ENCODE measurements at regions not wholly inside any gene's neighbourhood (a gene's known extent, or its start where the extent isn't known, plus 50 kb on each side); places are given as distances from the start of the nearest gene placed in this dataset.

GRCh38 chr10:9189448-9189847 lies 1135.0 kb downstream of the GATA3 start:
- WGBS = 60% methylated on average over 2 of the region's 2 CpGs

GRCh38 chr10:9193120-9193519 lies 1138.6 kb downstream of the GATA3 start:
- Histone ChIP-seq H3K27me3 (ENCODE audit: control insufficient read depth in 4 of 4, insufficient read depth in 4 of 4, low read length in 3 of 4) (peaks cover 0 to 2% (median 0%) of the 10 kb centered on the region in 4 donors), H3K9me3 (ENCODE audit: control insufficient read depth in 4 of 4, low read length in 3 of 4) (no peaks in the 10 kb centered on the region), H3K4me1 (ENCODE audit: control insufficient read depth in 4 of 4, insufficient read depth in 4 of 4, low read length in 3 of 4) (no peaks in the 10 kb centered on the region), H3K4me3 (ENCODE audit: low read depth in 1 of 3, low read length in 3 of 3) (no peak overlapping the region), H3K27ac (ENCODE audit: low read depth in 1 of 2, low read length in 2 of 2) (no peak overlapping the region), H3K9ac (ENCODE audit: low read depth in 1 of 2, low read length in 2 of 2) (no peak overlapping the region), H3K36me3 (ENCODE audit: control insufficient read depth in 4 of 4, insufficient read depth in 3 of 4, low read depth in 1 of 4, low read length in 3 of 4) (no peaks in the 10 kb centered on the region)
- DNase-seq (ENCODE audit: low spot score) = no peak
- WGBS = 81% methylated on average over 6 of the region's 6 CpGs
- TF ChIP-seq JUND (IDR thresholded peaks at IDR 0.05) = no peak

More at GRCh38 chr10:9189448-9189847, 1135.0 kb downstream of the GATA3 start:
- H3K9me3 ChIP-seq (ENCODE audit: control insufficient read depth in 4 of 4, low read length in 3 of 4) = no peaks in the 10 kb centered on the region
- no peaks in the 10 kb centered on the region for H3K4me1 ChIP-seq (ENCODE audit: control insufficient read depth in 4 of 4, insufficient read depth in 4 of 4, low read length in 3 of 4)
- no peak overlapping the region for H3K27ac ChIP-seq (ENCODE audit: low read depth in 1 of 2, low read length in 2 of 2)
- H3K9ac ChIP-seq (ENCODE audit: low read depth in 1 of 2, low read length in 2 of 2) = no peak overlapping the region
- TF ChIP-seq FOXA2 (IDR thresholded peaks at IDR 0.05) (no peak), TAF1 (conservative IDR thresholded peaks at IDR 0.05) (no peak), GABPA (IDR thresholded peaks at IDR 0.05 in 1 of 2, conservative IDR thresholded peaks at IDR 0.05 in 1 of 2) (no peak), RXRA (IDR thresholded peaks at IDR 0.05) (no peak), FOXA1 (IDR thresholded peaks at IDR 0.05) (no peak), REST (IDR thresholded peaks at IDR 0.05) (no peak), HNF4G (IDR thresholded peaks at IDR 0.05) (no peak), SP1 (IDR thresholded peaks at IDR 0.05) (no peak), ATF3 (IDR thresholded peaks at IDR 0.05) (no peak), NR2F2 (IDR thresholded peaks at IDR 0.05) (no peak), JUND (IDR thresholded peaks at IDR 0.05) (no peak), RAD21 (IDR thresholded peaks at IDR 0.05) (no peak), CTCF (IDR thresholded peaks at IDR 0.05; ENCODE audit: low read depth, low read length, missing input control) (no peak), MAX (IDR thresholded peaks at IDR 0.05) (no peak), YY1 (IDR thresholded peaks at IDR 0.05) (no peak), HNF4A (conservative IDR thresholded peaks at IDR 0.05) (no peak)
- no peak overlapping the region for H3K4me3 ChIP-seq (ENCODE audit: low read depth in 1 of 3, low read length in 3 of 3)
- DNase-seq (ENCODE audit: low spot score) = no peak
- no peaks in the 10 kb centered on the region for H3K36me3 ChIP-seq (ENCODE audit: control insufficient read depth in 4 of 4, insufficient read depth in 3 of 4, low read depth in 1 of 4, low read length in 3 of 4)
- no peaks in the 10 kb centered on the region for H3K27me3 ChIP-seq (ENCODE audit: control insufficient read depth in 4 of 4, insufficient read depth in 4 of 4, low read length in 3 of 4)
